WTC11 (cell line): ENCODE measurements at regions not wholly inside any gene's neighbourhood (a gene's known extent, or its start where the extent isn't known, plus 50 kb on each side); places are given as distances from the start of the nearest gene placed in this dataset.

Experiments
- ATAC-seq: fragments of 200-7000 bp; cut with Tn5 transposase; 2 replicates; pipeline ENCODE4 v1.10.0; 2021; ENCODE audit warnings: mild to moderate bottlenecking, moderate library complexity
- CTCF ChIA-PET: fragments of 300-600 bp; sonication (Branson Sonifier 250); formaldehyde crosslinking; loops from one replicate; lab custom pipeline; 2021; ENCODE audit warnings: antibody characterized with exemption; lab: Charles Lee
- POLR2A ChIA-PET: fragments of 350-600 bp; sonication (Branson Sonifier 250); formaldehyde crosslinking; loops from one replicate; lab custom pipeline; 2021; ENCODE audit warnings: antibody characterized with exemption; lab: Charles Lee
- DNase-seq: peaks from one replicate; pipeline ENCODE4 v3.0.0; 2021; ENCODE audit warnings: low spot score
- H3K27ac Mint-ChIP-seq: 2 replicates; pipeline ENCODE4 v1.8.0; 2021; ENCODE audit warnings: mixed read lengths
- H3K27me3 Mint-ChIP-seq: 2 replicates; pipeline ENCODE4 v1.8.0; 2021; ENCODE audit warnings: low read depth, mild to moderate bottlenecking, moderate library complexity, mixed read lengths
- H3K36me3 Mint-ChIP-seq: 2 replicates; pipeline ENCODE4 v1.8.0; 2021; ENCODE audit warnings: mixed read lengths
- H3K4me1 Mint-ChIP-seq: 2 replicates; pipeline ENCODE4 v1.8.0; 2022; ENCODE audit warnings: mixed read lengths
- H3K4me3 Mint-ChIP-seq: 2 replicates; pipeline ENCODE4 v1.8.0; 2021; ENCODE audit warnings: mild to moderate bottlenecking, moderate library complexity, mixed read lengths
- H3K9me3 Mint-ChIP-seq: 2 replicates; pipeline ENCODE4 v1.8.0; 2021; ENCODE audit warnings: mixed read lengths
- ATF1 ChIP-seq: sonication (generic); formaldehyde crosslinking; IDR thresholded peaks from 2 replicates; pipeline ENCODE4 v1.8.1; 2023; ENCODE audit warnings: mild to moderate bottlenecking, moderate library complexity, missing genetic modification reagents
- FOXJ3 ChIP-seq: sonication (generic); formaldehyde crosslinking; IDR thresholded peaks from 2 replicates; pipeline ENCODE4 v1.9.0; 2021; ENCODE audit warnings: missing genetic modification reagents, mild to moderate bottlenecking, borderline replicate concordance
- GTF2I ChIP-seq: fragments of 250-450 bp; sonication (Bioruptor Pico); conservative IDR thresholded peaks from 2 replicates; pipeline ENCODE4 v1.4.0; 2021; ENCODE audit warnings: mild to moderate bottlenecking
- HMGA2 ChIP-seq: fragments of 250-450 bp; sonication (Bioruptor Pico); IDR thresholded peaks from 2 replicates; pipeline ENCODE4 v1.4.0; 2021; ENCODE audit warnings: mild to moderate bottlenecking, moderate library complexity
- IRF2 ChIP-seq: sonication (generic); formaldehyde crosslinking; IDR thresholded peaks from 2 replicates; pipeline ENCODE4 v1.8.0; 2022; ENCODE audit warnings: low read depth, missing genetic modification reagents, borderline replicate concordance
- NR1H2 ChIP-seq: sonication (generic); formaldehyde crosslinking; IDR thresholded peaks from 2 replicates; pipeline ENCODE4 v1.9.0; 2021; ENCODE audit warnings: mild to moderate bottlenecking, moderate library complexity, missing genetic modification reagents
- RELA ChIP-seq: sonication (generic); formaldehyde crosslinking; IDR thresholded peaks from 2 replicates; pipeline ENCODE4 v1.8.1; 2022; ENCODE audit warnings: missing genetic modification reagents, mild to moderate bottlenecking, borderline replicate concordance
- SOX15 ChIP-seq: fragments of 250-450 bp; sonication (Bioruptor Pico); IDR thresholded peaks from 2 replicates; pipeline ENCODE4 v1.9.0; 2021; ENCODE audit warnings: mild to moderate bottlenecking
- SP1 ChIP-seq: sonication (generic); formaldehyde crosslinking; conservative IDR thresholded peaks from 2 replicates; pipeline ENCODE4 v1.8.1; 2022; ENCODE audit warnings: missing genetic modification reagents
- TEAD1 ChIP-seq: sonication (generic); formaldehyde crosslinking; IDR thresholded peaks from 2 replicates; pipeline ENCODE4 v1.8.0; 2022; ENCODE audit warnings: mild to moderate bottlenecking, missing genetic modification reagents
- ZNF263 ChIP-seq: sonication (generic); formaldehyde crosslinking; IDR thresholded peaks from 2 replicates; pipeline ENCODE4 v1.8.1; 2022; ENCODE audit warnings: low read depth, mild to moderate bottlenecking, moderate library complexity, missing genetic modification reagents
- ZNF317 ChIP-seq: sonication (generic); formaldehyde crosslinking; IDR thresholded peaks from 2 replicates; pipeline ENCODE4 v1.8.1; 2023; ENCODE audit warnings: low read depth, mild to moderate bottlenecking, moderate library complexity, missing genetic modification reagents, borderline replicate concordance
- TF ChIP-seq, protein P1 (sequence below): sonication (generic); formaldehyde crosslinking; IDR thresholded peaks from 2 replicates; pipeline ENCODE4 v1.8.1; 2023; ENCODE audit warnings: mild to moderate bottlenecking, missing genetic modification reagents, moderate library complexity
- TF ChIP-seq, protein P2 (sequence below): sonication (generic); formaldehyde crosslinking; IDR thresholded peaks from 2 replicates; pipeline ENCODE4 v1.8.1; 2023; ENCODE audit warnings: mild to moderate bottlenecking, missing genetic modification reagents
- TF ChIP-seq, protein P3 (sequence below): fragments of 200-600 bp; IDR thresholded peaks from 2 replicates; pipeline ENCODE4 v1.8.0; 2022; ENCODE audit warnings: antibody characterized with exemption
- TF ChIP-seq, protein P4 (sequence below): sonication (generic); formaldehyde crosslinking; IDR thresholded peaks from 2 replicates; pipeline ENCODE4 v1.8.1; 2023; ENCODE audit warnings: mild to moderate bottlenecking, moderate library complexity, missing genetic modification reagents
- TF ChIP-seq, protein P5 (sequence below): sonication (generic); formaldehyde crosslinking; conservative IDR thresholded peaks from 2 replicates; pipeline ENCODE4 v1.8.1; 2022; ENCODE audit warnings: mild to moderate bottlenecking, missing genetic modification reagents
- TF ChIP-seq, protein P6 (sequence below): sonication (generic); formaldehyde crosslinking; IDR thresholded peaks from 2 replicates; pipeline ENCODE4 v1.8.1; 2022; ENCODE audit warnings: mild to moderate bottlenecking, missing genetic modification reagents, moderate library complexity, borderline replicate concordance
- TF ChIP-seq, protein P7 (sequence below): sonication (generic); formaldehyde crosslinking; IDR thresholded peaks from 2 replicates; pipeline ENCODE4 v1.8.1; 2022; ENCODE audit warnings: low read depth, missing genetic modification reagents, borderline replicate concordance

DNA sequence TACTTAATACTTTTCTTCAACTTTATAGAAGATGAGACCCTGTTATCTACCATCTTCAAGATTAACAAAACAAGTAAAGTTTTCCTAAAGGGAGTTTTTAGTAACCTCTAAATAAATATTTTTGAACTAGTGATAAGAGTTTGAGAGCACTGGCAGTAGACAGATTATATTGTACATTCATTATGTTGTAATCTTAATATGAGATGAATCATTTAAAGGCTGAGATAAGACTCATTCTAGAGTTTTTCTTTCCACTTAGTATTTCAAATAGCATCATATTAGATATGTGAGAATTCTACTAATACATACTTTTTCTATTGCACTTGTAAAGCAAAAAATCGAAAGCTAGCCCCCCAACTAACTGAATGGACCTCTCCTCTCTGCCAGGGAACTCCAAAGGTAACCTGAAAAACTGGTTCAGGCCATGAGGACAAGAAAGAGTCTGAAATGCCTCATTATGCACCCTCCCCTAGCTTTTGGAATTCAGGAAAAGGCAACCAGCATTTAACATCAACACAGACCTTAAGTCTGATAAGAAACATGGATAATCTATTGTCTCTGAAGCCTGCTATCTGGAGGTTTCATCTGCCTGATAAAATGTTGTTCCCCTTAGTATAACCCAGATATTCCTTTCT is 875.4 kb upstream of the SLC10A2 start (continued):
- no peak for TF ChIP-seq GTF2I
- no peak for TF ChIP-seq ZNF263 (CRISPR knock-in tag)
- TF ChIP-seq RELA (CRISPR knock-in tag): no peak
- TF ChIP-seq TEAD1 (CRISPR knock-in tag): no peak
- TF ChIP-seq NR1H2 (CRISPR knock-in tag): no peak

DNA sequence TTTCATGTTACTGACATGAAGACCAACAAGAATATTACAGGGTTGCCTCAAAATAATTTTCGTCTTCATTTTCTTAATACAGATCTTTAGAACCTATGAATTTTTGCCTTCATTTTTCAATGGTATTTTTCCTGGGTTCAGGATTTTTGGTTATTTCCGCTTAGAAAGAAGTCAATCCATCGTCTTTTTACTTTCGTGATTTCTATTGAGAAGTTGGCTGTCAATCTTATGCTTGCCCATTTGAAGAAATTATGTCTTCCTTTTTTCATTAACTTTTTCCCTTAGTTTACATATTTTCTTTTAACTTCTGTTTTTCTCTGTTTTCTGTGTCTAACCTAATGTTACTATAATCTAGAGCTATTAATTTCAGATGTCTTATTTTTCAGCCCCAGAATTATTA is 868.9 kb upstream of the SLC10A2 start:
- POLR2A ChIA-PET: no interaction called here
- H3K4me1 Mint-ChIP-seq: no peaks in the 10 kb centered on the region
- no peak overlapping the region for H3K27ac Mint-ChIP-seq
- ATAC-seq: no peak
- H3K9me3 Mint-ChIP-seq: peaks cover 33% of the 10 kb centered on the region
- H3K36me3 Mint-ChIP-seq: peaks cover 15% of the 10 kb centered on the region
- TF ChIP-seq, protein P1, sequence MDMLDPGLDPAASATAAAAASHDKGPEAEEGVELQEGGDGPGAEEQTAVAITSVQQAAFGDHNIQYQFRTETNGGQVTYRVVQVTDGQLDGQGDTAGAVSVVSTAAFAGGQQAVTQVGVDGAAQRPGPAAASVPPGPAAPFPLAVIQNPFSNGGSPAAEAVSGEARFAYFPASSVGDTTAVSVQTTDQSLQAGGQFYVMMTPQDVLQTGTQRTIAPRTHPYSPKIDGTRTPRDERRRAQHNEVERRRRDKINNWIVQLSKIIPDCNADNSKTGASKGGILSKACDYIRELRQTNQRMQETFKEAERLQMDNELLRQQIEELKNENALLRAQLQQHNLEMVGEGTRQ: no peak
- peak; percentile 89 for TF ChIP-seq ZNF317 (CRISPR knock-in tag)
- no peak overlapping the region for H3K4me3 Mint-ChIP-seq
- H3K27me3 Mint-ChIP-seq: no peaks in the 10 kb centered on the region; the same call in 1 of the 2 replicates
- no peak for DNase-seq
- CTCF ChIA-PET: no interaction called here

DNA sequence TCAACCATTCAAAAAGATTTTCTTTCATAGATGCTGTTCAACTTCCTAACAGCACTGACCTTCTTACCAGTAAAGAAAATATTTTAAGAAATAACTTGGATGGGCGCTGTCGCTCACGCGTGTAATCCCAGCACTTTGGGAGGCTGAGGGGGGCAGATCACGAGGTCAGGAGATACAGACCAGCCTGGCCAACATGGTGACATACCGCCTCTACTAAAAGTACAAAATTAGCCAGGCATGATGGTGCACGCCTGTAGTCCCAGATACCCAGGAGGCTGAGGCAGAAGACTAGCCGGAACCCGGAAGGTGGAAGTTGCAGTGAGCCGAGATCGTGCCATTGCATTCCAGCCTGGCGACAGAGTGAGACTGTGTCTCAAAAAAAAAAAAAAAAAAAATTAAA is 865.7 kb upstream of the SLC10A2 start:
- no peak for ATAC-seq
- no peak for DNase-seq
- Mint-ChIP-seq H3K27ac (no peak overlapping the region), H3K4me1 (no peaks in the 10 kb centered on the region), H3K4me3 (no peak overlapping the region), H3K27me3 (no peaks in the 10 kb centered on the region), H3K9me3 (peaks cover 26% of the 10 kb centered on the region), H3K36me3 (peaks cover 15% of the 10 kb centered on the region)
- ChIA-PET CTCF (no interaction called here), POLR2A (no interaction called here)
- TF ChIP-seq RELA (CRISPR knock-in tag) (no peak), SOX15 (CRISPR knock-in tag) (no peak), ZNF263 (CRISPR knock-in tag) (no peak)
- TF ChIP-seq, protein P2, sequence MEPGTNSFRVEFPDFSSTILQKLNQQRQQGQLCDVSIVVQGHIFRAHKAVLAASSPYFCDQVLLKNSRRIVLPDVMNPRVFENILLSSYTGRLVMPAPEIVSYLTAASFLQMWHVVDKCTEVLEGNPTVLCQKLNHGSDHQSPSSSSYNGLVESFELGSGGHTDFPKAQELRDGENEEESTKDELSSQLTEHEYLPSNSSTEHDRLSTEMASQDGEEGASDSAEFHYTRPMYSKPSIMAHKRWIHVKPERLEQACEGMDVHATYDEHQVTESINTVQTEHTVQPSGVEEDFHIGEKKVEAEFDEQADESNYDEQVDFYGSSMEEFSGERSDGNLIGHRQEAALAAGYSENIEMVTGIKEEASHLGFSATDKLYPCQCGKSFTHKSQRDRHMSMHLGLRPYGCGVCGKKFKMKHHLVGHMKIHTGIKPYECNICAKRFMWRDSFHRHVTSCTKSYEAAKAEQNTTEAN (CRISPR knock-in tag): no peak

DNA sequence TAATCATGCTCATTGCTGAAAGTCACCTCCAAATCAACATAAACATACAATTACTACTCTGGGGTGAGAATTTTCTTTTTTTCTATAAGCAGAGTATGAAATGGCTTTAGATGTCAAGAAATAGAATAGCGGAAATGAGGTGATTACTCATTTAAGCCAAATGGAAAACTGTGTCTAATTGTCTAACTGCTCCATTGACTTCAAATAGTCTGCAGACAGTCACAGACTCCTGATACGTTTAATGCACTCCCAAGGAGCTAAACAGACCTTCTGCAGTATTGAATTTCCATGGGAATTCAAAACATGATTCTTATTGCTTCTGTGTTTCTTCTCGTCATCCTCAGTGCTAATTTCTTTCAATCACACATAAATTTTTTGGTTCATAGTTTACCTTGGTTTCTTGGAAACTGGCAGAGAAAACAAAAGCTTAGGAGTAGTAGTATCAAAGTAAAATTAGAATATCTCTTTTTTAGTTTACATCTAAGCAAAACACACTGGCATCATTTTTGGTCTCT is 865.2 kb upstream of the SLC10A2 start:
- Mint-ChIP-seq H3K36me3 (peaks cover 13% of the 10 kb centered on the region), H3K4me1 (no peaks in the 10 kb centered on the region), H3K27ac (no peak overlapping the region), H3K27me3 (no peaks in the 10 kb centered on the region), H3K9me3 (peaks cover 22% of the 10 kb centered on the region), H3K4me3 (no peak overlapping the region)
- DNase-seq: no peak
- POLR2A ChIA-PET: no interaction called here
- CTCF ChIA-PET: no interaction called here
- ATAC-seq: no peak
- TF ChIP-seq HMGA2 (CRISPR knock-in tag) (no peak), FOXJ3 (CRISPR knock-in tag) (no peak), IRF2 (CRISPR knock-in tag) (no peak), ATF1 (CRISPR knock-in tag) (no peak), SP1 (CRISPR knock-in tag) (no peak), GTF2I (no peak)
- TF ChIP-seq, protein P3, sequence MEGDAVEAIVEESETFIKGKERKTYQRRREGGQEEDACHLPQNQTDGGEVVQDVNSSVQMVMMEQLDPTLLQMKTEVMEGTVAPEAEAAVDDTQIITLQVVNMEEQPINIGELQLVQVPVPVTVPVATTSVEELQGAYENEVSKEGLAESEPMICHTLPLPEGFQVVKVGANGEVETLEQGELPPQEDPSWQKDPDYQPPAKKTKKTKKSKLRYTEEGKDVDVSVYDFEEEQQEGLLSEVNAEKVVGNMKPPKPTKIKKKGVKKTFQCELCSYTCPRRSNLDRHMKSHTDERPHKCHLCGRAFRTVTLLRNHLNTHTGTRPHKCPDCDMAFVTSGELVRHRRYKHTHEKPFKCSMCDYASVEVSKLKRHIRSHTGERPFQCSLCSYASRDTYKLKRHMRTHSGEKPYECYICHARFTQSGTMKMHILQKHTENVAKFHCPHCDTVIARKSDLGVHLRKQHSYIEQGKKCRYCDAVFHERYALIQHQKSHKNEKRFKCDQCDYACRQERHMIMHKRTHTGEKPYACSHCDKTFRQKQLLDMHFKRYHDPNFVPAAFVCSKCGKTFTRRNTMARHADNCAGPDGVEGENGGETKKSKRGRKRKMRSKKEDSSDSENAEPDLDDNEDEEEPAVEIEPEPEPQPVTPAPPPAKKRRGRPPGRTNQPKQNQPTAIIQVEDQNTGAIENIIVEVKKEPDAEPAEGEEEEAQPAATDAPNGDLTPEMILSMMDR: no peak
- TF ChIP-seq, protein P4, sequence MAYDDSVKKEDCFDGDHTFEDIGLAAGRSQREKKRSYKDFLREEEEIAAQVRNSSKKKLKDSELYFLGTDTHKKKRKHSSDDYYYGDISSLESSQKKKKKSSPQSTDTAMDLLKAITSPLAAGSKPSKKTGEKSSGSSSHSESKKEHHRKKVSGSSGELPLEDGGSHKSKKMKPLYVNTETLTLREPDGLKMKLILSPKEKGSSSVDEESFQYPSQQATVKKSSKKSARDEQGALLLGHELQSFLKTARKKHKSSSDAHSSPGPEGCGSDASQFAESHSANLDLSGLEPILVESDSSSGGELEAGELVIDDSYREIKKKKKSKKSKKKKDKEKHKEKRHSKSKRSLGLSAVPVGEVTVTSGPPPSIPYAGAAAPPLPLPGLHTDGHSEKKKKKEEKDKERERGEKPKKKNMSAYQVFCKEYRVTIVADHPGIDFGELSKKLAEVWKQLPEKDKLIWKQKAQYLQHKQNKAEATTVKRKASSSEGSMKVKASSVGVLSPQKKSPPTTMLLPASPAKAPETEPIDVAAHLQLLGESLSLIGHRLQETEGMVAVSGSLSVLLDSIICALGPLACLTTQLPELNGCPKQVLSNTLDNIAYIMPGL (CRISPR knock-in tag): no peak
- TF ChIP-seq, protein P5, sequence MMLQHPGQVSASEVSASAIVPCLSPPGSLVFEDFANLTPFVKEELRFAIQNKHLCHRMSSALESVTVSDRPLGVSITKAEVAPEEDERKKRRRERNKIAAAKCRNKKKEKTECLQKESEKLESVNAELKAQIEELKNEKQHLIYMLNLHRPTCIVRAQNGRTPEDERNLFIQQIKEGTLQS (CRISPR knock-in tag): no peak
- TF ChIP-seq, protein P6, sequence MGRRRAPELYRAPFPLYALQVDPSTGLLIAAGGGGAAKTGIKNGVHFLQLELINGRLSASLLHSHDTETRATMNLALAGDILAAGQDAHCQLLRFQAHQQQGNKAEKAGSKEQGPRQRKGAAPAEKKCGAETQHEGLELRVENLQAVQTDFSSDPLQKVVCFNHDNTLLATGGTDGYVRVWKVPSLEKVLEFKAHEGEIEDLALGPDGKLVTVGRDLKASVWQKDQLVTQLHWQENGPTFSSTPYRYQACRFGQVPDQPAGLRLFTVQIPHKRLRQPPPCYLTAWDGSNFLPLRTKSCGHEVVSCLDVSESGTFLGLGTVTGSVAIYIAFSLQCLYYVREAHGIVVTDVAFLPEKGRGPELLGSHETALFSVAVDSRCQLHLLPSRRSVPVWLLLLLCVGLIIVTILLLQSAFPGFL (CRISPR knock-in tag): no peak
- TF ChIP-seq, protein P7, sequence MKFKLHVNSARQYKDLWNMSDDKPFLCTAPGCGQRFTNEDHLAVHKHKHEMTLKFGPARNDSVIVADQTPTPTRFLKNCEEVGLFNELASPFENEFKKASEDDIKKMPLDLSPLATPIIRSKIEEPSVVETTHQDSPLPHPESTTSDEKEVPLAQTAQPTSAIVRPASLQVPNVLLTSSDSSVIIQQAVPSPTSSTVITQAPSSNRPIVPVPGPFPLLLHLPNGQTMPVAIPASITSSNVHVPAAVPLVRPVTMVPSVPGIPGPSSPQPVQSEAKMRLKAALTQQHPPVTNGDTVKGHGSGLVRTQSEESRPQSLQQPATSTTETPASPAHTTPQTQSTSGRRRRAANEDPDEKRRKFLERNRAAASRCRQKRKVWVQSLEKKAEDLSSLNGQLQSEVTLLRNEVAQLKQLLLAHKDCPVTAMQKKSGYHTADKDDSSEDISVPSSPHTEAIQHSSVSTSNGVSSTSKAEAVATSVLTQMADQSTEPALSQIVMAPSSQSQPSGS: no peak
